ENCODE measurements at regions not wholly inside any gene's neighbourhood (a gene's known extent, or its start where the extent isn't known, plus 50 kb on each side); places are given as distances from the start of the nearest gene placed in this dataset.

DNA sequence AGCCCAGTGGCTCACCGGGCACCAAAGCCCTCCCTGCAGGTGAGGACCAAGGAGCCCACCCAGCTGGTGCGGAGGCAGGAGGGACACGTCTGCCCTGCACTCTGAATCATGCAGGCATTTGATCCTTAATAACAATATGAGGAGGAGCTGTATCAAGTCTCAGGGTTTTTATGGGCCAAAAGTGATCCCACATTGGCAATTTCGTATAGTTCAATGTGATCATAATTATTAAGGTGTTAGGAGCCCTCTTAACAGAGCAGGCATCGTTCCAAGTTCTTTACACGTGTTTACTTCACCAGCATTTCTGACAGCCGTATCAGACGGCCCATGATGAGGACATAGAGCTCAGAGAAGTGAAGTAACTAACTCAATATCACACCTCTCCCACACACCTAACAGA, 91.9 kb upstream of the PRR5 start:
- H3K27ac ChIP-seq = no peak overlapping the region
- no peak for ATAC-seq
- intact Hi-C loops (cut with DNase I) = no loop called here
- 81 to 88% (median 83%) methylated on average over 8 of the region's 8 CpGs for WGBS, 3 donors
- H3K27me3 ChIP-seq (ENCODE audit: insufficient read depth in 3 of 3, low read length in 2 of 3) = peaks cover 0 to 15% (median 4%) of the 10 kb centered on the region in 3 donors
- H3K4me3 ChIP-seq = no peak overlapping the region
- H3K9me3 ChIP-seq = peaks cover 14% of the 10 kb centered on the region
- no peak for DNase-seq
- TF ChIP-seq, protein P1, sequence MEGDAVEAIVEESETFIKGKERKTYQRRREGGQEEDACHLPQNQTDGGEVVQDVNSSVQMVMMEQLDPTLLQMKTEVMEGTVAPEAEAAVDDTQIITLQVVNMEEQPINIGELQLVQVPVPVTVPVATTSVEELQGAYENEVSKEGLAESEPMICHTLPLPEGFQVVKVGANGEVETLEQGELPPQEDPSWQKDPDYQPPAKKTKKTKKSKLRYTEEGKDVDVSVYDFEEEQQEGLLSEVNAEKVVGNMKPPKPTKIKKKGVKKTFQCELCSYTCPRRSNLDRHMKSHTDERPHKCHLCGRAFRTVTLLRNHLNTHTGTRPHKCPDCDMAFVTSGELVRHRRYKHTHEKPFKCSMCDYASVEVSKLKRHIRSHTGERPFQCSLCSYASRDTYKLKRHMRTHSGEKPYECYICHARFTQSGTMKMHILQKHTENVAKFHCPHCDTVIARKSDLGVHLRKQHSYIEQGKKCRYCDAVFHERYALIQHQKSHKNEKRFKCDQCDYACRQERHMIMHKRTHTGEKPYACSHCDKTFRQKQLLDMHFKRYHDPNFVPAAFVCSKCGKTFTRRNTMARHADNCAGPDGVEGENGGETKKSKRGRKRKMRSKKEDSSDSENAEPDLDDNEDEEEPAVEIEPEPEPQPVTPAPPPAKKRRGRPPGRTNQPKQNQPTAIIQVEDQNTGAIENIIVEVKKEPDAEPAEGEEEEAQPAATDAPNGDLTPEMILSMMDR (IDR thresholded peaks at IDR 0.05) = no peak
- H3K36me3 ChIP-seq (ENCODE audit: insufficient read depth in 1 of 2, low read depth in 1 of 2) = no peaks in the 10 kb centered on the region
- no peaks in the 10 kb centered on the region for H3K4me1 ChIP-seq

- 70 to 76% (median 74%) methylated on average over 12 of the region's 12 CpGs for WGBS, 3 donors
- DNase-seq (peak in 1 of 2 donors; percentile 28), ATAC-seq (no peak)
- H3K36me3 ChIP-seq (ENCODE audit: insufficient read depth in 1 of 2, low read depth in 1 of 2) = no peaks in the 10 kb centered on the region
- TF ChIP-seq, protein P1 (IDR thresholded peaks at IDR 0.05) = no peak
- intact Hi-C loops (cut with DNase I) = no loop called here
- H3K9me3 ChIP-seq = peaks cover 10% of the 10 kb centered on the region
- no peak overlapping the region for H3K27ac ChIP-seq
- no peak overlapping the region for H3K4me3 ChIP-seq
- no peaks in the 10 kb centered on the region for H3K4me1 ChIP-seq
- peaks cover 0 to 17% (median 4%) of the 10 kb centered on the region in 3 donors for H3K27me3 ChIP-seq (ENCODE audit: insufficient read depth in 3 of 3, low read length in 2 of 3)
Observed at GRCh38 chr22:44609400-44609988, 92.5 kb upstream of the PRR5 start.

DNA sequence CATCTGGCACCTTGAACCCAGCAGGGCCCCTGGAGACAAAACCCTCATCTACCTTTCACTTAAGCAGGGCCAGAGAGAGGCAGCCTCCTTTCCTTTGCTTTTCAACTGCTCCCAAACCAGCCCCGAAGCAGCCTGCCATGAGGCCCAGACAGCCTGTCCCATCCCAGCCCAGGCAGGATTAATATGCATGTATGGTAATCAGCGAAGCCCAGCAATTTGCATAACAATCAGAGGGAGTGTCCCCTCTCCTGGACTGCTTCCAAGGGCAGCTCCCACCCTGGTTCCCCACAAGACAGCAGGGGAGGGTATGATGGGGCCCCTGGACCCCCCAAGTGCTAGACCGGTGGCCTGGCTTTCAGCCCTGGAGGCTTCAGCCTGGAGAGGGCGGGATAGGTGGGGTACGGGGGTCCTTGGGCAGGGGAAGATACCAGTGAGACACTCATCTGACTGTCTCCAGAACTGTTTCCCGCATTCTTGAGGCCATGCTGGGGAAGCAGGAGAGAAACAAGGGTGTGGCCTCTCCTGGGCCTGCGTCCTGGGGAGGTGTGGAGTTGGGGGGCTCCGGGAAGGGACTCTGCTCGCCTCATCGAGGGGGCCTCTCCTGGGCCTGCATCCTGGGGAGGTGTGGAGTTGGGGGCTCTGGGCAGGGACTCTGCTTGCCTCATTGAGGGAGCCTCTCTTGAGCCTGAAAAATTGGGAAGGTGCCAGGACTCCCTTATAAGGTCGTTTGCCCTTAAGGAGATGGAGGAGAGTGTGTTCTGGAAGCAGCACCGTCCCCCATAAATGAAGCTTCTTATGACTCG, 93.2 kb upstream of the PRR5 start:
- DNase-seq (peak in 1 of 2 donors; percentile 32), ATAC-seq (no peak)
- Histone ChIP-seq H3K4me3 (no peak overlapping the region), H3K4me1 (no peaks in the 10 kb centered on the region), H3K36me3 (ENCODE audit: insufficient read depth in 1 of 2, low read depth in 1 of 2) (no peaks in the 10 kb centered on the region), H3K9me3 (peaks cover 7% of the 10 kb centered on the region), H3K27ac (no peak overlapping the region), H3K27me3 (ENCODE audit: insufficient read depth in 3 of 3, low read length in 2 of 3) (peaks cover 0 to 17% (median 4%) of the 10 kb centered on the region in 3 donors)
- WGBS, 3 donors = 51 to 60% (median 59%) methylated on average over 13 of the region's 13 CpGs
- TF ChIP-seq, protein P1 (IDR thresholded peaks at IDR 0.05) = no peak
- intact Hi-C loops (cut with DNase I) = no loop called here

DNA sequence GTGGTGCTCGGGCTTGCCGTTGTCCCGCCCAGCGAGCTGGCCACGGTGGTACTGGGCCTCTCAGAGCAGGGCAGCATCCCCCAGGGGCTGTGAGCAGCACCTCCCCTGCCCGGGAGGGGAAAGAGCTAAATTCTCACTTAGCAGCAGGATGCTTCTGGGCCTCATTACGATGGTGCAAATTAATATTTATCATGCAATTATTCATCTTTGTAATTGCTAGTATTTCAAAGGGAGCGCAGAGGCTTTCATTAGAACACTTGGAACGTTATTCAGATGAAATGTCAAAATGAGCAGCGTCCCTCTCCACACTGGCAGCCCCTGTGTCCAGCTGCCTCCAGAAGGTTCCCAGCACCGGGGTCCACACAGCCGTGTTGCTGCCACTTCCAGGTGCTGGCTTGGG, 95.9 kb upstream of the PRR5 start:
- Histone ChIP-seq H3K27ac (no peak overlapping the region), H3K4me1 (no peaks in the 10 kb centered on the region), H3K27me3 (ENCODE audit: insufficient read depth in 3 of 3, low read length in 2 of 3) (peaks cover 0 to 17% (median 4%) of the 10 kb centered on the region in 3 donors), H3K9me3 (no peaks in the 10 kb centered on the region), H3K36me3 (ENCODE audit: insufficient read depth in 1 of 2, low read depth in 1 of 2) (no peaks in the 10 kb centered on the region), H3K4me3 (no peak overlapping the region)
- 67 to 69% (median 68%) methylated on average over 12 of the region's 12 CpGs for WGBS, 3 donors
- no peak for ATAC-seq
- no peak for DNase-seq
- intact Hi-C loops (cut with DNase I) = no loop called here
- TF ChIP-seq, protein P1 (IDR thresholded peaks at IDR 0.05) = no peak

Measured in psoas muscle (tissue), 7 donors.